ENCODE measurements at regions not wholly inside any gene's neighbourhood (a gene's known extent, or its start where the extent isn't known, plus 50 kb on each side); places are given as distances from the start of the nearest gene placed in this dataset.

- no peak overlapping the region for H3K9ac ChIP-seq (ENCODE audit: low read depth, low read length)
- no peaks in the 10 kb centered on the region for H3K36me3 ChIP-seq (ENCODE audit: insufficient read depth, low read depth, low read length)
- no peaks in the 10 kb centered on the region for H3K9me3 ChIP-seq (ENCODE audit: insufficient read depth, low read depth, low read length)
- no peaks in the 10 kb centered on the region for H3K27me3 ChIP-seq (ENCODE audit: insufficient read depth, low read length)
- no peak overlapping the region for H3K27ac ChIP-seq (ENCODE audit: low read length)
- H3K4me3 ChIP-seq (ENCODE audit: low read length): no peak overlapping the region
- H3K4me1 ChIP-seq (ENCODE audit: insufficient read depth, low read length): no peaks in the 10 kb centered on the region
Observed at GRCh38 chr22:49623176-49623575, 204.5 kb downstream of the BRD1 start.

- no peak overlapping the region for H3K4me3 ChIP-seq (ENCODE audit: low read length)
- H3K4me1 ChIP-seq (ENCODE audit: insufficient read depth, low read length): no peaks in the 10 kb centered on the region
- no peaks in the 10 kb centered on the region for H3K36me3 ChIP-seq (ENCODE audit: insufficient read depth, low read depth, low read length)
- no peak overlapping the region for H3K27ac ChIP-seq (ENCODE audit: low read length)
- H3K9me3 ChIP-seq (ENCODE audit: insufficient read depth, low read depth, low read length): no peaks in the 10 kb centered on the region
- no peak overlapping the region for H3K9ac ChIP-seq (ENCODE audit: low read depth, low read length)
- no peaks in the 10 kb centered on the region for H3K27me3 ChIP-seq (ENCODE audit: insufficient read depth, low read length)
Observed at GRCh38 chr22:49622241-49623105, 205.2 kb downstream of the BRD1 start.

DNA sequence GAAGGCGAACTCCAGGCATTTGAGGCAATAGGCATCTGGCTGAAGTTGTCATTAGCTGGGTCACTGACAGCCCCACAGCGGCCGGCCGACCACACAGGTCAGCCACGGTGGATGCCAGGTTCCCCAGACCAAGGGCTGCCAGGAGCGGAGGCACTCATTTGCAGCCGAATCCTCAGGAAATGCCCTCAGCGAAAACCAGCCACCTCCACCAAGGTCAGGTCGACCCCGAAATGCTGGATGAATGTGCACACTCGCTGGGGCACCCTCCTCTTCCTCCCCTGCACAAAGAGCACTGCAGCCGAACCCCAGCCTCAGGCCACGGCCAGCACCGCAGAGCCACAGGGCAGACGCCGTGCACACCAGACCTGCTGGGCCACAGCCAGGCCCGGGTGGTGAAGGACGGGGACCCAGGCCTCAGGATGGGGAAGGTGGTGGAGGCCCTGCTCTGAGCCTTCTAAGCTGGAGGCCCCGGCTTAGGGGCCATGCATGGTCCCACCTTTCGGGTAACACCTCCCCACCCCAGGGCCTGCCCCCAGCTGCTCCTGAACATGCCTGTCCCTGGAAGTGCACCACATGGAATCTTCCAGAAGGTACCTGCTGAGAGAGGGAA lies 206.0 kb downstream of the BRD1 start:
- Histone ChIP-seq H3K27me3 (ENCODE audit: insufficient read depth, low read length) (no peaks in the 10 kb centered on the region), H3K36me3 (ENCODE audit: insufficient read depth, low read depth, low read length) (no peaks in the 10 kb centered on the region), H3K4me1 (ENCODE audit: insufficient read depth, low read length) (no peaks in the 10 kb centered on the region), H3K27ac (ENCODE audit: low read length) (no peak overlapping the region), H3K9me3 (ENCODE audit: insufficient read depth, low read depth, low read length) (no peaks in the 10 kb centered on the region), H3K9ac (ENCODE audit: low read depth, low read length) (no peak overlapping the region), H3K4me3 (ENCODE audit: low read length) (no peak overlapping the region)

DNA sequence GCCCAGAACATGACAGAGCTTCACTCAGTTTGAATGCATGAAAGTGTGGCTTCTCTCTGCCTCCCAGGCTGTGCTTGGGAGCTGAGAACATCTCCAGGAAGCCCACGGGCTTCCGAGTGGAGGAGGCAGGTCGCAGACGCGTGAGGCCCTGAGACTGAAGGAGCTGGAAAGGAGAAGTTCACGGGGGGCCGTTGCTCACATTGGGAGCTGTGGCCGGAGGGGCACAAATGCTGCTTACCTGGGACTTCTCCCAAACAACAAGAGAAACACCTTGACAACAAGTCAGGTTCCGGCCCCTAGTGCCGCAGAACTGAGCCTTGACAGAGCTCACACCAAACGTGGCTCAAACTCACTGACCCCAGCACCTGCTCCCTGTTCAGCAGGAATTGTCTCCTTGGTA lies 207.0 kb downstream of the BRD1 start:
- H3K27me3 ChIP-seq (ENCODE audit: insufficient read depth, low read length): no peaks in the 10 kb centered on the region
- no peak overlapping the region for H3K9ac ChIP-seq (ENCODE audit: low read depth, low read length)
- H3K36me3 ChIP-seq (ENCODE audit: insufficient read depth, low read depth, low read length): no peaks in the 10 kb centered on the region
- H3K4me1 ChIP-seq (ENCODE audit: insufficient read depth, low read length): no peaks in the 10 kb centered on the region
- H3K4me3 ChIP-seq (ENCODE audit: low read length): no peak overlapping the region
- H3K27ac ChIP-seq (ENCODE audit: low read length): no peak overlapping the region
- no peaks in the 10 kb centered on the region for H3K9me3 ChIP-seq (ENCODE audit: insufficient read depth, low read depth, low read length)

- Histone ChIP-seq H3K9me3 (ENCODE audit: insufficient read depth, low read depth, low read length) (no peaks in the 10 kb centered on the region), H3K4me1 (ENCODE audit: insufficient read depth, low read length) (no peaks in the 10 kb centered on the region), H3K4me3 (ENCODE audit: low read length) (no peak overlapping the region), H3K27ac (ENCODE audit: low read length) (no peak overlapping the region), H3K36me3 (ENCODE audit: insufficient read depth, low read depth, low read length) (no peaks in the 10 kb centered on the region), H3K9ac (ENCODE audit: low read depth, low read length) (no peak overlapping the region), H3K27me3 (ENCODE audit: insufficient read depth, low read length) (no peaks in the 10 kb centered on the region)
Observed at GRCh38 chr22:49620003-49620556, 207.6 kb downstream of the BRD1 start.

GRCh38 chr22:49619301-49619700 lies 208.4 kb downstream of the BRD1 start:
- Histone ChIP-seq H3K4me1 (ENCODE audit: insufficient read depth, low read length) (no peaks in the 10 kb centered on the region), H3K9me3 (ENCODE audit: insufficient read depth, low read depth, low read length) (no peaks in the 10 kb centered on the region), H3K4me3 (ENCODE audit: low read length) (no peak overlapping the region), H3K27me3 (ENCODE audit: insufficient read depth, low read length) (no peaks in the 10 kb centered on the region), H3K9ac (ENCODE audit: low read depth, low read length) (no peak overlapping the region), H3K36me3 (ENCODE audit: insufficient read depth, low read depth, low read length) (no peaks in the 10 kb centered on the region), H3K27ac (ENCODE audit: low read length) (no peak overlapping the region)

- no peak overlapping the region for H3K27ac ChIP-seq (ENCODE audit: low read length)
- no peak overlapping the region for H3K9ac ChIP-seq (ENCODE audit: low read depth, low read length)
- H3K36me3 ChIP-seq (ENCODE audit: insufficient read depth, low read depth, low read length): no peaks in the 10 kb centered on the region
- no peak overlapping the region for H3K4me3 ChIP-seq (ENCODE audit: low read length)
- no peaks in the 10 kb centered on the region for H3K27me3 ChIP-seq (ENCODE audit: insufficient read depth, low read length)
- H3K4me1 ChIP-seq (ENCODE audit: insufficient read depth, low read length): no peaks in the 10 kb centered on the region
- H3K9me3 ChIP-seq (ENCODE audit: insufficient read depth, low read depth, low read length): no peaks in the 10 kb centered on the region
Observed at GRCh38 chr22:49618677-49618953, 209.1 kb downstream of the BRD1 start.

DNA sequence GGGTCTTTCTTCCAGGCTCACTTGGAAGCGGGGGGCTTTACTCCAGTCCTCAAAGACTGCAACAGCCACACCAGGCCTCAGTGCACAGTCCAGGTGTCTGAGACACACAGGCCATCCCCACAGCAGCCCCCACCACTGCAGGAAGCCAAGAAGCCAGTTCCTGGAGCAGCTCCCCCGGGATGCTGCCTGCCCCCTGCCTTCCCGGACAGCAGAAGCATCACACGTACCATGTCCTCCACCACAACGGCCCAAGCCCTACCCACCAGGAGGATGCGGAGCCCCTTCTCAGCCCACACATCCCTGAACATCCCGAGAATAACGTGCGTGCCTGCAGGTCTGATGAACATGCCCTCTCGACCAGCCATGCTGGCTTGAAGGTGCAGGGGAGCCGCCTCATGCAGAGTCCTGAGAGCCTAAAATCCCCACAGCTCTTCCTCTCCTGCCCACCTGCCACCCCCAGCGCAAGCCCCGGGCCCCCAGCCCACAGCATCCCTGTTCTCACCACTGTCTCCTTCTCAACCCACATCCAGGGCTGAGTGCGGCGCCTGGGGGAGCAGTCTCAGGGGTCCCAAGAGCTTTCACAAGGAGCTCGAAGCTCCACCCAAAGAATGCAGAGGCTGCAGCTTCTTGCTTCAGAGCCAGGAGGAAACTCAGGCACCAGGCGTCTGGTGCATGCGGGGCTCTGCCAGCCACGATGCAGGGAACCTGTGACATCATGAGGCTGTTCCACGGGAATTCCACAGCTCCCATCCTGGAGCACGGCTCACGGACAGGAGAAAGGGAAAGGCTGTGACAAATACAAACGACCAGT lies 209.6 kb downstream of the BRD1 start:
- Histone ChIP-seq H3K4me3 (ENCODE audit: low read length) (no peak overlapping the region), H3K9ac (ENCODE audit: low read depth, low read length) (no peak overlapping the region), H3K27me3 (ENCODE audit: insufficient read depth, low read length) (no peaks in the 10 kb centered on the region), H3K4me1 (ENCODE audit: insufficient read depth, low read length) (no peaks in the 10 kb centered on the region), H3K36me3 (ENCODE audit: insufficient read depth, low read depth, low read length) (no peaks in the 10 kb centered on the region), H3K27ac (ENCODE audit: low read length) (no peak overlapping the region), H3K9me3 (ENCODE audit: insufficient read depth, low read depth, low read length) (0 out of 2 replicates have a peak, but pooled peaks cover under 1% of the 10 kb centered on the region)

DNA sequence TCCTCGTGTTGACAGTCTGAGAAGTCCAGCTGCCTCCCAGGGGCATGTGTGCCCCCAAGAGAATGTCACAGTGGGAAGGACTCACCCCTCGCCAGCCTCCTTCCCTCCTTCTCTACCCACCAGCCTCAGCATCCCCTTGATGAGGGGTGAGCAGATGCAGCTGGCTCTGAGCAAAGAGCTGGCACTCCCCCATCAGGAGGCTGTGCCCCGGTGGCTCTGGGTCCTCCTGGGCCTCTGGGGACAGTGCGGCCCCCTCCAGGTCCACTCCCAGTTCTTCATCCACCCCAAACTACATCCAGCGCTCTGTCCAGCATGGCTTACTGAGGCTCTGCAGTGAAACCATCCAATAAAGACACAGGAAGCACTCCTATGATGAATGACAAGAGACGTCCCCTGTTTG lies 210.4 kb downstream of the BRD1 start:
- H3K9ac ChIP-seq (ENCODE audit: low read depth, low read length): no peak overlapping the region
- H3K27ac ChIP-seq (ENCODE audit: low read length): no peak overlapping the region
- no peaks in the 10 kb centered on the region for H3K27me3 ChIP-seq (ENCODE audit: insufficient read depth, low read length)
- H3K36me3 ChIP-seq (ENCODE audit: insufficient read depth, low read depth, low read length): no peaks in the 10 kb centered on the region
- no peak overlapping the region for H3K4me3 ChIP-seq (ENCODE audit: low read length)
- H3K4me1 ChIP-seq (ENCODE audit: insufficient read depth, low read length): no peaks in the 10 kb centered on the region
- H3K9me3 ChIP-seq (ENCODE audit: insufficient read depth, low read depth, low read length): peaks cover 6% of the 10 kb centered on the region; the same call in 1 of the 2 replicates

- no peak overlapping the region for H3K9ac ChIP-seq (ENCODE audit: low read depth, low read length)
- no peak overlapping the region for H3K4me3 ChIP-seq (ENCODE audit: low read length)
- H3K27me3 ChIP-seq (ENCODE audit: insufficient read depth, low read length): no peaks in the 10 kb centered on the region
- no peak overlapping the region for H3K27ac ChIP-seq (ENCODE audit: low read length)
- no peaks in the 10 kb centered on the region for H3K36me3 ChIP-seq (ENCODE audit: insufficient read depth, low read depth, low read length)
- H3K4me1 ChIP-seq (ENCODE audit: insufficient read depth, low read length): no peaks in the 10 kb centered on the region
- peaks cover 6% of the 10 kb centered on the region; the same call in 1 of the 2 replicates for H3K9me3 ChIP-seq (ENCODE audit: insufficient read depth, low read depth, low read length)
Observed at GRCh38 chr22:49616356-49617231, 211.1 kb downstream of the BRD1 start.

Measured in iPS-20b (cell line).